NCI-H82 treated with DMSO at 0.1 percent for 48 hours (cell line): ENCODE measurements at regions not wholly inside any gene's neighbourhood (a gene's known extent, or its start where the extent isn't known, plus 50 kb on each side); places are given as distances from the start of the nearest gene placed in this dataset.

Experiments
- DNase-seq: peaks from one replicate; lab custom pipeline; 2025; ENCODE audit not compliant: unreplicated experiment; lab: John Stamatoyannopoulos, UW

GRCh38 chr2:129778584-129778877 lies 200.9 kb upstream of the RAB6C start:
- DNase-seq: no peak

GRCh38 chr2:129779783-129780182 lies 199.7 kb upstream of the RAB6C start:
- no peak for DNase-seq

GRCh38 chr2:129780316-129781270 lies 198.9 kb upstream of the RAB6C start:
- no peak for DNase-seq

- DNase-seq: no peak
These were observed 197.5 kb upstream of the RAB6C start for GRCh38 chr2:129781749-129782632.

GRCh38 chr2:129782633-129782990 lies 196.9 kb upstream of the RAB6C start:
- no peak for DNase-seq

GRCh38 chr2:129784486-129784885 lies 195.0 kb upstream of the RAB6C start:
- no peak for DNase-seq

- no peak for DNase-seq
These were observed 187.8 kb upstream of the RAB6C start for GRCh38 chr2:129791712-129792111.

GRCh38 chr2:129793431-129793902 lies 186.0 kb upstream of the RAB6C start:
- no peak for DNase-seq

- DNase-seq: no peak
These were observed 185.3 kb upstream of the RAB6C start for GRCh38 chr2:129794116-129794515.

- DNase-seq: no peak
These were observed 184.9 kb upstream of the RAB6C start for GRCh38 chr2:129794540-129794939.

GRCh38 chr2:129796225-129796624 lies 183.2 kb upstream of the RAB6C start:
- DNase-seq: no peak

GRCh38 chr2:129796801-129797488 lies 182.5 kb upstream of the RAB6C start:
- DNase-seq: no peak

GRCh38 chr2:129797489-129798300 lies 181.8 kb upstream of the RAB6C start:
- no peak for DNase-seq

- DNase-seq: no peak
These were observed 181.2 kb upstream of the RAB6C start for GRCh38 chr2:129798301-129798581.

- DNase-seq: no peak
These were observed 180.8 kb upstream of the RAB6C start for GRCh38 chr2:129798626-129799025.

- no peak for DNase-seq
These were observed 180.2 kb upstream of the RAB6C start for GRCh38 chr2:129799036-129799958.

- no peak for DNase-seq
These were observed 179.2 kb upstream of the RAB6C start for GRCh38 chr2:129800285-129800684.

- no peak for DNase-seq
These were observed 178.8 kb upstream of the RAB6C start for GRCh38 chr2:129800686-129801085.

- DNase-seq: no peak
These were observed 177.9 kb upstream of the RAB6C start for GRCh38 chr2:129801575-129801974.

GRCh38 chr2:129802290-129802689 lies 177.2 kb upstream of the RAB6C start:
- DNase-seq: no peak
